ENCODE measurements at regions not wholly inside any gene's neighbourhood (a gene's known extent, or its start where the extent isn't known, plus 50 kb on each side); places are given as distances from the start of the nearest gene placed in this dataset.

- DNase-seq (ENCODE audit: low read depth): no peak
These were observed 684.6 kb upstream of the NR2F2 start for GRCh38 chr15:95645791-95646338.

- DNase-seq (ENCODE audit: low read depth): no peak
These were observed 683.8 kb upstream of the NR2F2 start for GRCh38 chr15:95646484-95647273.

GRCh38 chr15:95647531-95648277 lies 682.8 kb upstream of the NR2F2 start:
- DNase-seq (ENCODE audit: low read depth): no peak

GRCh38 chr15:95653361-95653805 lies 677.1 kb upstream of the NR2F2 start:
- DNase-seq (ENCODE audit: low read depth): no peak

GRCh38 chr15:95655089-95655607 lies 675.4 kb upstream of the NR2F2 start:
- DNase-seq (ENCODE audit: low read depth): no peak

- DNase-seq (ENCODE audit: low read depth): no peak
These were observed 673.9 kb upstream of the NR2F2 start for GRCh38 chr15:95656595-95656994.

GRCh38 chr15:95658799-95659198 lies 671.7 kb upstream of the NR2F2 start:
- DNase-seq (ENCODE audit: low read depth): no peak

GRCh38 chr15:95659656-95660055 lies 670.8 kb upstream of the NR2F2 start:
- DNase-seq (ENCODE audit: low read depth): no peak

GRCh38 chr15:95662638-95663037 lies 667.9 kb upstream of the NR2F2 start:
- no peak for DNase-seq (ENCODE audit: low read depth)

GRCh38 chr15:95663156-95664100 lies 667.1 kb upstream of the NR2F2 start:
- no peak for DNase-seq (ENCODE audit: low read depth)

GRCh38 chr15:95664450-95664849 lies 666.0 kb upstream of the NR2F2 start:
- DNase-seq (ENCODE audit: low read depth): no peak

- DNase-seq (ENCODE audit: low read depth): no peak
These were observed 661.2 kb upstream of the NR2F2 start for GRCh38 chr15:95669146-95669922.

GRCh38 chr15:95674031-95674430 lies 656.5 kb upstream of the NR2F2 start:
- DNase-seq (ENCODE audit: low read depth): no peak

- DNase-seq (ENCODE audit: low read depth): no peak
These were observed 654.0 kb upstream of the NR2F2 start for GRCh38 chr15:95676500-95676899.

- no peak for DNase-seq (ENCODE audit: low read depth)
These were observed 650.5 kb upstream of the NR2F2 start for GRCh38 chr15:95679847-95680582.

- DNase-seq (ENCODE audit: low read depth): no peak
These were observed 649.8 kb upstream of the NR2F2 start for GRCh38 chr15:95680728-95681127.

GRCh38 chr15:95681836-95682544 lies 648.5 kb upstream of the NR2F2 start:
- no peak for DNase-seq (ENCODE audit: low read depth)

GRCh38 chr15:95684126-95684525 lies 646.4 kb upstream of the NR2F2 start:
- DNase-seq (ENCODE audit: low read depth): no peak

GRCh38 chr15:95684693-95685115 lies 645.8 kb upstream of the NR2F2 start:
- DNase-seq (ENCODE audit: low read depth): no peak

Measured in T follicular helper cell (primary cell).